Amniotic epithelial cell (primary cell): ENCODE measurements at regions not wholly inside any gene's neighbourhood (a gene's known extent, or its start where the extent isn't known, plus 50 kb on each side); places are given as distances from the start of the nearest gene placed in this dataset.

Source experiments
- DNase-seq: peaks from one replicate; pipeline ENCODE4 v3.0.0-alpha.2; 2010; ENCODE audit warnings: low read depth

DNA sequence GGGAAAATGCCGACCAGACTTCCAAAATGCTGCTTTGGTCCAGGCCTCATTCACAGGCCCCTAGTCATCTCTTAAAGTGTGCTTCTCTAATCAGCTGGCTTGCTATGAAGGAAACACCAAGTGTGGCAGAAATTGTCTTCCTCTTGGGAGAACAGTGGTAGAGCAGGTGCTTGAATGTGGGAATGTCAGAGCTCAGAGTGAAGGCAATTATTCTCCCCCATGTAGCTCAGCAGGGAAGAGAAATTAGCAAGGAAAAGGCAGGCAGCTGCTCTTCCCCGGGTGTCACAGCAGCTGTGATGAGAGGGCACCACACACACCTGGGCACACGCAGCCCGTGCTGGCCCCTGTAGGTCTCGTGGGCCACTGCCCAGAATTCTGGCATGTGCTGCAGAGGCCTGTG, 358.5 kb downstream of the WDR72 start:
- DNase-seq = no peak

DNA sequence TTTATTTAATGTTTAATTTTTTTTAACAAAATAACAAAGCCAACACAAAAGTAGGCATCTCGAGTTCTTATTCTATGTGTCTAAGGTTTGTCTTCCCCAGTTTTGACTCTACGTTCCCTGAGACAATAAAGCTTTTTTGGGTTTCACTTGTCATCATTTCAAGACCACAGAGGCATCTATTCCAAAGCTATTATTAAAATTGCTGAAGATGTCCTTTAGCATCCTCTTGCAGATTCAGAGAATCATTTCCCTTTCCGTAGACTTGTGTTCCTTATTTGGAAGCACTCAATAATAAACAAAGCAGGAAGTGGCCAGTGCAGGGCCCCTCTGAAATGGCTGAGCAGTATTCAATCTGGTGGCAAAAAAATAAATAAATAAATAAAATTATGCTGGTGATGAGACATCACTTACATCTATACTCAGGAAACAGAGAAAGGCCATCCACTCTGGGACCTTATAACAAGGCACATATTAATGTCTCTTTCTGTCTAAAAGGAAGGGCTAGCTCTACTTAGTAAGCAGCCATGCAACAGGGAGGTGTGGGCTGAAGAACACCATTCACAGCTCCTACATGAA, 362.3 kb downstream of the WDR72 start:
- no peak for DNase-seq

DNA sequence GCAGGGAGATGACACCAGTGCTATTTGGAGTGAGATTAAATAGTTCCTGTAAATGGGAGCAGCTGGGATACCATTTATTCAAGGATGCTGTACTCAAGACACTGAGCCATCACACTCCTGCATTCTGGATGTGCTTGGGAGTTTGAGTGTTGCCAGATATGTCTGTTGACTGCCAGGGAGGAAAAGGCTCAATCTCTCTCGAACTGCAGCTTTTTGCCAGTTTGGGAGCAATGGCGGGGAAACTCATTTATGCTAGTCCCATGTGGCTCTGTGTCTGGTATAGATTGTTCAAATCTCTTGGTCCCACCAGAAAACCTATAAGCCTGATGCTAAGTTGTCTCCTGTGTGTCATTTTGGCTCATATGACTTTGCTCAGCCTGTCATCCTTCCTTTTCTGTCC, 363.6 kb downstream of the WDR72 start:
- DNase-seq = no peak

DNA sequence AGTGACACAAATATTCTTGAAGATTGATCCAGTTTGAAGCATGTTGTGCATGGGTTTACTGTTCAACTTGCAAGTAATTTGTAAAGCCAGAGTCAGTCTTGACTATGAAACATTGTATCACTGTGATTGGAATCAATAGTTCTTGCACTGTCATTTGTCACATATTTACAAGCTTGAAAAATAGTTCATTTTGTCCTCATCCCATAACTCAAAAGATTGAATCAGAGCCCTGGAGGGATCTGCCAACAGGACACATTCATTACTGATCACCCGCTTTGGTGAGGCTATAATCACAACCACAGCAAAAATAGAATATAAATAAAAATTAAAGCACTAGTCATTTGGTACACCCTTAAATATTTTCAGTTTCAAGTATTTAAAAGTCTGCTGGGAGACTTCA, 368.9 kb downstream of the WDR72 start:
- no peak for DNase-seq

DNA sequence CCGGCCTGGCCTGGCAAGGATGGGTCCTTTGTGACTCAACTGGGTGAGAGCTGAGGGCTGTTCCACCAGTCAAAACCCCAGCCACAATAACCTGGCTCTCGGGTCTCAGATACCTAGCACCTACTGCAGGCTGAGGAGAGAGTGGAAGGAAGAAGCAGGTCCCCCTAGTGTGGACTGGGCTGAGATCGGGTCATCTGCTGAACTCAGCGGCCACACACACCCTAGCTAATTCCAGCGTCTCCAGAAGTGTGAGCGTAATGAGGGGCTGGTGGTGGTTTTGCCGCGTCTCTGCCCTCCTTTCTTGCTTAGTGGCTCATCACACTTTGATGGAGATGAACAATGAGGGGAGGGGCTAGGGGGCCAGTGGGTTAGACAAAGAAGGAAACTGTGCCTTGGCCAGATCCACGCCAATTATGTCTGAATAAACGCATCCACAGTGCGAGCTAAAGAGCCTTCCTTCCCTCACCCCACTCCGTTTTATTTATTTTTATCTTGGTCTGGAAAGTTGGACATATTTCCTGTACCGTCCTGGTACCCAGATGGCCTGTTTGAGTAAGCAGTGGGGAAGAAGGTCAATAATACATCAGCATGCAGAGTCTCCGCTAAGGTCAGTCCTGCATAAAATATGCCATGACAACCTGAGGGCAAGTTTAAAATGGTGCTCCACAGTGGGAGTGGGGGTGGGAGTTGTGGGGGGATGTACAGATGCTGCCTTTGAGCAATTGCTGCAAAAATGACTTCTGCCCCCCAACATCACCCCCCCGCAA, 370.0 kb downstream of the WDR72 start:
- no peak for DNase-seq

DNA sequence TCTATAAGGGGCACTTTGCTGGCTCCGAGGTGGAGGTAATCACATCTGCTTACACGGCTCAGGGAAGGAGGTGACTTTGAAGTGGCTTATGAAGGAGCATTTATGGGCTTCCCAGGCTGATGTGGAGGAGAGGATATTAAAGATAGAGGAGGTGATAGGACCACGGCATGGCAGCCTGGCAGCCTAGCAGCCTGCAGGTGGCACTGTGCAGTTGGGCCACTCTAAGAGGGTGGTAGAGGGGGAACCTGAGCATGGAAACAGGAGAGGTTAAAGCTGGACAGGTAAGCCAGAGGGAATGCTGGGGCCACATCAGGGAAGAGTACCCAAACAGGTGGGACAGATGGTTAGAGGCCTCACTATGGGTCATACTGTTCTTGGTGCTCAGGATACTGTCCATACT, 375.0 kb downstream of the WDR72 start:
- DNase-seq = no peak

DNA sequence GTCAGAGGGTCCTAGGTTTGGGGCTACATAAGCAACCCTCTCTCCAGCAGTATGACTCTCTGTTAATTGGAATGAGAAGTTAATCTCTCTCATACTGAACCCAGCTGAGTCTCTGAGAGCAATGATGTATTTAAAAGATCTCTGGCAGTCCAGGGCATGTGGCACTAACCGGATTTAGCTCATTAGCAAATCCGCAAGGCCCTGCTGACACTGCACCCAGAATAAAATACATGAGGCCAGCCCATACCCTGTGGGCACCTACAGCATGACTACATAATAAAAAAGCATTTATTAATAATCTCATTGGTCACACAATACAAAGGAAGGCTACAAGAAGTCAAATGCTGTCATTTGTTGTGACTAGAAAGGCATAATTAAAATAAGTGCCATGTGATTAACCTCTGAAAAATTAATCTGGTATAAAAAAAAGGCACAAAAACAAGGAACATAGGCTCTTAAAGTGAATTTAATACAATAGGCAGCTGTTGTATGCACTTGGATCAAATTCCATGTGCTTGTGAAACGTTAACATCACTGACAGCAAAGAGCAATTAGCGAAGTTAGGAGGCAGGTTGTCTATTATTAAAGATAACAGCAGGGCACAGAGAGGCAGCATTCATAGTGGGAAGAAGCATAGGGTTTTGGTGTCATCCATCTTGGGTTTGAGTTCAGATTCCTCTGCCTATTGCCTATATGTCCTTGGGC, 381.2 kb downstream of the WDR72 start:
- no peak for DNase-seq

DNA sequence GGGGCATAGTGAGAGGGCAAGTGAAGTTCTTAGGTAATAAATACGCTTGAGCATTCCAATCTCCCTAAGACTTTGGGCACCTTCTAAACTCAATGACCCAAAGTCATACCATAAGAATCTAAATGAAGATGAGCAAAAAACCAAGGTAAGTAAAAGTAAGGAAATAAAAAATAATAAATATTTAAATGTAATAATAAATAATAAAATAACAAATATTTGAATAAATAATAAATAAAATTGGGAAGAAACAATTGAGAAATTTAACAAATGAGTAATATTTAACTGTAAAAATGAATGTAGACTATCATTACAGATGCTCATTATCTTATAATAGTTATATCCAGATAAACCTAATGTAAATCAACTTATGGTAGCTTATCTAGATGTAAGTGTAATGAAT, 391.7 kb downstream of the WDR72 start:
- no peak for DNase-seq

DNA sequence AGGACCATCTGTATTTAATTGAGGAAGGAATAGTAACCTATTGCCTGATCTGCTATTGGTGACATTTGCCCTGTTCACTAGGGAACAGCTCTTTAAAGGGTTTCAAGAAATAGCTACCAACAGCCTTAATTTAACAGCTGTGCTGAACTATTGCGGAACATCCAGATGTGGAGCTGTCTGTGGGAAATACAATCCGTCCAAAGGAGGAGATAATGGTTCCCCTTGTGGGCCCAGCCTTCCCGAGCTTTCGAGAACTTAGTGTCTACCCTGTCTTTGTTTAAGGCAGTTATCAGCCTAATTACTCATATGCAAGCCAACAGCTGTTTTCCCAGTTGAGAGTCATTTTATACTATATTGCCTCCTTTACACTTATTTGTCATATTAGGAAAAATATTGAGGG, 398.6 kb downstream of the WDR72 start:
- no peak for DNase-seq

DNA sequence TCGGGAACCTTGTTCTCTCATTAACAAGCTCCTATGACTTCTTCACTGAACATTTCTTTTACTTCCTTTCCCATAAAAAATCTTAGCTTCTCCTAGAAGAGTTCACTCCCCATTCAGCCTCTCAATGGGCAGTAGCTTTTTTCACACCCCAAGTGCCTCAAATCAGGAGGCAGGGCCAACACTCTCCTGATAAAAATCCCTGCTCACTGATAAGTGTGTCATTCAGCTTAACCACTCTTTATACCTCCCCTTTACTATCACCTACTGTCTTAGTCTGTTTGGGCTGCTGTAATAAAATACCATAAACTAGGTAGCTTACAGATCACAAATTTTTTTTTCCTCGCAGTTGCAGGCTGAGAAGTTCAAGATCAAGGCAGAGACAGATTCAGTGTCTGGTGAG, 400.4 kb downstream of the WDR72 start:
- DNase-seq = no peak

DNA sequence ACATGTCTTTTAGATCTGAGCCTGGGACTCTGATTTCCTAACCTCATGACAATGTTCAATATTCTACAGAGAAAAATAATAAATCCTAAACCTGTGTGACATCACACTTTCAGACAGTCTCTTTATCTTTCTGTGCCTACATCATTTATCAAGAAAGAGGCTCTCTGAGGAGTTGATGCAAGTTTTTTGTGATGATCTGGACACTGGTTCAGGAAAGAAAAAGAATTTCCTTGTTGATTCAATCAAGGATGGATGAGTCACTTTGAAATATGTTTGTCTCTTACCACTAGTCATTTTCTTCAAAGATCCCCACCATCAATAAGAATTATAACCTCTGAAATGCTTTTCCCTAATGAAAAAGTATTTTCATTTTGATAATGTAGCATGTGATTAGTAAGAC, 404.6 kb downstream of the WDR72 start:
- DNase-seq = no peak

DNA sequence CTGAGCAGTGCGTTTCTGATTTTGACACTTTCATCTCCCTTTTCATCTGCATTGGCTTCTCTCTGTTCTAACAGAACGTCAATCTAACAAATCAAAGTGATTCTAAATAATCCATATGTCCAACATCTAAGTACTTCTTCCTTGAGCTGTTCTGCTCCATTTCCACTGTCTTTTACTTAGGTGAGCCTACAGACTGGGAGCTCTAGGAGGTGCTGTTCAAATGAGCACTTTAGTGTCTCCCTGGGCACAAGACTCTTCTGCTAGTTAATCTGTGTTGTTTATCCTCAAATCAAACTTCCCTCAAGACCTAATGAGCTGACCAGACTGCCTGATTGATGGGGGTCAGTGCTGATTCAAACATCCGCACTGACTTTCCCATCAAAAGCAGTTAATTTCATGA, 408.1 kb downstream of the WDR72 start:
- no peak for DNase-seq

DNA sequence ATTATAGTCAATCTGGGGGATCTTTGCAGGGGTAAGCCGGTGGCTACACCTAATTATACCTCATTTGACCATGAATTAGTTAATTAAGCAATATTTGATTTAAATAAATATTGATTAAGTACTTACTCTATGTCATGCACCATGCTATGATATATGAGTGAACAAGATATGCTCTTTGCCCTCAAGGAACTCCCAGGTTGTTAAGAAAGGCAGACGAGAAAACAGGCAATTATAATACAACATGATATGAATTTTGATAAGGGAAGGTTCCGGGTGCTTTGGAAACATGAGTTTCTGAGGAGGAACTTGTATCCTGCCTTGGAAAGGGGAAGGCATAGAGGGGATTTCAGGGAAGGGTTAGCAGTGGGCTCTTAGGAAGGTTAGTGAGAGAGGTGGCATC, 412.9 kb downstream of the WDR72 start:
- DNase-seq = no peak

DNA sequence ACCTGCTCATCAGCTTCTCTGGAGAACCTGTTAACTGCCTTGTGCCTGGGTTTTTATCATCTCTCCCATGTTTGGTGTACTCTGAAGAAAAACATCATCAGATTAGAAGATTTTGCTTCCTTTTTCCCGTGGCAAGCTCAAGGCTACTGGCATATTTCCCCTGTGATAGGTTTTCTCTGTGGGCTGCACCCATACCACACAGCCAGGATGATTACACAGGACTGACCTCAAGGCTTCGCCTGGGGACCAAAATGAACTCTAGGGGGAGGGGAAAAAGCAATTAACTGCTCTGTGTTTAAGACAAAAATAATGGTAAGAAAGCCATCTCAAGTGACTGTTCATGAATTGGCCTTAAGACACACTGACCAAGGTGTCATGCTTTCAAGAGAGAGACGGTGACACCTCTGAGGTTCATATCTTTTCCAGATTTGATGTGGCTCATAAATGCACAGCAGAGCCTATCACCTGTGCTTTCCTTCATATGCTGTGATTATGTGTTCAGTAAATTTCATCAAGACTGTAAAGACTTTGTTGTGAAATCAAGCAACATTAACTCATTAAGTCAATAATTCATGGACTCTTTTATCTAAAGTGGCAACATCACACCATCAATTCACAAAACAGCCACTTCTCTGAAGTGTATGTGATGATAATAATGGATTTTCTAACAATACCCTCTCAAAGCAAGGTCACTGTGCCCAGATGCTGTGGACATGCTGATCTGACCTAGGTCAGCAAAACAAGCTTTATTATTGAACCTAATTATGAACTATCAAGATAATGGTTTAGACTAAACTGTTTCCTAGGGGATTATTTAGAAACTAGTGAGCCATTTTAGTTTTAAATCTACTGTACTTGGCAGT, 427.9 kb downstream of the WDR72 start:
- DNase-seq = no peak

DNA sequence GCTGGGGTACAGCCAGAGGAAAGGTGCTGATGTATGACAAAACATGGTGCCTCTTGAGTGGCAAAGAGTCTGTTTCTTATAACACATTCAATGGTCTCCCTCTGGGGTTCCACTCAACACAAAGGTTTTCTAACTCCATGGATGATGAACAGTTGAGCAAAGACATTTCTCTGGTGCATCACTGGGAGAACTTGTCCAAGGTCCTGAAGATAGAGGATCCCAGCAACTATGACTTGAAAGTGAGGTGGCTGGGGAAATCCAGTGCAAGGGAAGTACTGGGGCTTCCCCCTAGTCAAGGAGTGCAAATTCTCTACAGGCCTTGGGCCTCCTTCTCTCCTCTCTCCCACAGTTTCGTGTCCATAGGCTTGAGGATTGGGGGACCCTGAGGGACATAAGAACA, 431.1 kb downstream of the WDR72 start:
- DNase-seq = no peak

DNA sequence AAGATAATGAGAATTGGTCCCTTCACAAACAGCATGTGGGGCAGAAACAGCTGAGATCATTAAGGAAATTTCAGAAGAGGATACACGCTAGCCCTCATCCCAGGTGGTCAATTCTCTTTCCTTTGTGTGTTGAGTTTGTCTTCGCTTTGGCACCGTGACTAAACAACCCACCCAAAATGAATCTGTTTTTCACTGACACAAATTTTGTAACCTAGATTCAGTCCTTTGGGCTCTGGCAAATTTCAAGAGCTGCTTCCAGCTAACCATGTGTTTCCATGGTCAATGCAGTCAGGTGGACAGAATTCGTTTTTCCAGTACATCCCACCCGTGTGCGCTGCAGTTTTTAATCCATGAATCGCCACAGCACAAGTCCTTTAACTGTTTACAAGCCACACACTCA, 435.4 kb downstream of the WDR72 start:
- DNase-seq = no peak

DNA sequence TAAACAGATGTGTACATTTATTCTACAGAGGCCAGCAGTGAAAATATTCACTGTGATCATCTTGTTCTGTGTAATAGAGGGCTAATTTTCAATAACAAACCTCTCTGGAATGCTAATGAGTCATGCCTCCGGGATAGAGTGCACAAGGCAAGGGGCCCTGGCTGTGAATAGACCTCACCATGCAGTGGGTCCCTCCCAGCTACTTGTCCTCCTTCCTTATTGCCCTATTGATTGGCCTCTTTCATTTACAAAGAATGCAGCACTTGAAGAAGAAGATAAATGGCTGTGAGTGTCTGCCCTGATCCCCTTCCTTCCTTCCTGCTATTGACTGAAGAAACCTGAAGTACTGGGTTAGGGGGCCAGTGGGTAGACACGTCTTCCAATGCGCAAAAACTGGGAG, 436.3 kb downstream of the WDR72 start:
- no peak for DNase-seq

DNA sequence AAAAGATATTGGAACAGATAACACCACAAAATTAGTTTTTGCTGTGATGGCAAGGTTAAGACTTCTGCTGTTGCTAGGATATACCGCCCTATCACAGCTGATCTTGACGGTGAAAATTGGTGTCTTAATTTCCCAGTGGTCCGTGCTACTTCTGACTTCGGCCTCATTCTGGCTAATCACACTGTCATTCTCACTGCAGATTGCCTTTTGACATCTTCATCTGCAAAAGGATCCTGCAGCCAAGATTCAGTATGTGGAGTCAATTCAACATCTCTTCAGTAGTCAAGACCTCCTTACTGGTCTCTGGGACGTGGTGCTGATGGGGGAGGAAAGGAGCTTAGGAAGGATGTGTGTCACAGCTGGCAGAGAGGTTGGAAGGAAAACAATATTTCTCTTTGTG, 438.6 kb downstream of the WDR72 start:
- DNase-seq = no peak

DNA sequence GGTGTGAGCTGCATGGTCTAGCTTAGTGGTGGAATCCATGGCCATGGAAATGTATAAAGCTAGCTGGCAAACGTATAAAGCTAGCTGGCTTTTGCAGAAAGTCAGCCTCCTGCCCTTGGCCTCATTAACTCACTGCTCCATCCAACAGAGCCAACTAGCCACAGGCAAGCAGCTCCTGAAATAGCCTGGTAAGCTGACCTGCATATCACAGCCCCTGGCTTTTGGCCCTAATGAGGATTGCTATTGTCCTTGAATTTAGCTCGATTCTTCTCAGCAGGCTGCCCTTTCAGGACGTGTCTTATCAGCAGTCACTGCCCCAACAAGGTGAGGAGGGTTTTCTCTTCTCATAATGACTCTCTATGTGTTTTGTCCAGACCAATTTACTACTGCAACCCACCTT, 446.8 kb downstream of the WDR72 start:
- no peak for DNase-seq

DNA sequence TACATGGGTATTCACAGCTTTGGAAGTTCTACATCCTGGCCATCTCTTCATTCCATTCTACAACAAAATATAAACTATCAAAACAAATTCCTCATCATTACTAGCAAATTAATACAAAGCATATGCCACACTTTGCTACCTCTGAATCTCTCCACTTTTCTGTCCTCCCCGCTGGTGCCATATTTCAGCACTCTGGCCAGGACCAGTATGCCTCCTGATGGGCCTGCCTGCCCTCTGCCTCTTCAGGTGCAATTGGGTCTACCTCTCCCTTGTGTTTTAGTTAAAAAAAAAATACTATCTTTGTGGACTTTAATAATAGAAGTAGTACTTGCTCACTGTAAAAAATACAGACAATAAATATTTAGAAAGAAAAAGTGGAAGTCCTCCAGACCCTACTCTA, 448.8 kb downstream of the WDR72 start:
- DNase-seq = no peak

DNA sequence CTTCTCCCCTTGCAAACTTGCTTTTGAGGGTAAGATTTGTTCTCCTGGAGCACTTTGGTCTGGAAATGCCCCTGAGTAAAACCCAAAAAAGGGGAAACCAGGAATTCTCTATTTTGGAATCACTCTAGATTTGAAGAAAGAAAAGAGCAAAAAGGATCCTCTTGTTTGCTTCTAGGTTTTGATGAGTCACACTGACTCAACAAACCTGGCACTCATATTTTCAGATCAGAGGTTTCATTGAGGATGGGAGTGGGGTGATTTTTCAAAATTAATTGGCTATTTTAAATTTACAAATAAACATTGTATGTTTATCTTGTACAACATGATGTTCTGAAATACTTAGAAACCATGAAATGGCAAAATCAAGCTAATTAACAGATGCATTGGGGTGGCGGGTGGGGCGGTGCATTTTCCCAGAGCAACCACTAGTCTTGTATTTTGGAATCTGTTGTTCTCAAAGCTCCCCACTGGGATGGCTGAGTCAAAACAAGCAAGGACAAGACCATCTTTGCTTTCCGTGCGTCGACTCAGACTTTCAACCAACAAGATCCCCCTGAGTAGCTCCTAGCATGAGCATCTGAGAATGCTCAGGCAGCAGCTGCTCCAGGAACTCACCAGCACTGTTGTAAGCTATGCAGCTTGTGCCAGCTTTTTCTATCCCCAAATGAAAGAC, 451.4 kb downstream of the WDR72 start:
- no peak for DNase-seq

DNA sequence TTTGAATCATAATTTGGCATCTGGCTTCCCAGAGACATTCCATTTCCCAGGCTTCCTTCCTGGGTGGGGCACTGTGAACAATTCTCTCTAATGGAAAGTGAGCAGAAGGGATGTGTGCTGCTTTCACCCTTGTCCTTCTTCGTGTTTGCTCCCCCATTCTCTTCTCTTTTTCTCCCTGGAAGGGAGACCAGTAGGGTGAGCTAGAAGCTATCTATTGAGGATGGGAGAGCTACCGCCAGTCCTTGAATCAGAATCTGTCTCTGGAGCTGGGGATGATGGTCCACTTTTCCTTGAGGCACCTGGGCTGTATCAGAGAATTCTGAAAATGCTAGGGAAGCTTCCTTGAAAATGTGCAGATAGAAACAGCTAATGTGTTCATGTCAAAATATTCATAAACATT, 453.9 kb downstream of the WDR72 start:
- DNase-seq = no peak
